ENCODE measurements at regions not wholly inside any gene's neighbourhood (a gene's known extent, or its start where the extent isn't known, plus 50 kb on each side); places are given as distances from the start of the nearest gene placed in this dataset.

GRCh38 chrX:5575407-5575806 lies 653.3 kb downstream of the NLGN4X start:
- DNase-seq = no peak
- no peak for TF ChIP-seq CTCF (IDR thresholded peaks at IDR 0.05; ENCODE audit: low read depth, low read length)
- Histone ChIP-seq H3K4me3 (ENCODE audit: low read depth, low read length) (no peak overlapping the region), H3K36me3 (no peaks in the 10 kb centered on the region), H3K4me1 (no peaks in the 10 kb centered on the region), H3K27me3 (no peaks in the 10 kb centered on the region), H3K9me3 (no peaks in the 10 kb centered on the region)

GRCh38 chrX:5568934-5569333 lies 659.7 kb downstream of the NLGN4X start:
- Histone ChIP-seq H3K4me1 (no peaks in the 10 kb centered on the region), H3K27me3 (no peaks in the 10 kb centered on the region), H3K9me3 (no peaks in the 10 kb centered on the region), H3K4me3 (ENCODE audit: low read depth, low read length) (no peak overlapping the region), H3K36me3 (no peaks in the 10 kb centered on the region)
- no peak for DNase-seq
- TF ChIP-seq CTCF (IDR thresholded peaks at IDR 0.05; ENCODE audit: low read depth, low read length) = no peak

GRCh38 chrX:5559386-5559785 lies 669.3 kb downstream of the NLGN4X start:
- Histone ChIP-seq H3K36me3 (no peaks in the 10 kb centered on the region), H3K4me3 (ENCODE audit: low read depth, low read length) (no peak overlapping the region), H3K9me3 (no peaks in the 10 kb centered on the region), H3K27me3 (no peaks in the 10 kb centered on the region), H3K4me1 (no peaks in the 10 kb centered on the region)
- TF ChIP-seq CTCF (IDR thresholded peaks at IDR 0.05; ENCODE audit: low read depth, low read length) = no peak
- DNase-seq = no peak

GRCh38 chrX:5549512-5549911 lies 679.2 kb downstream of the NLGN4X start:
- no peak for DNase-seq
- no peak overlapping the region for H3K4me3 ChIP-seq (ENCODE audit: low read depth, low read length)
- H3K4me1 ChIP-seq = no peaks in the 10 kb centered on the region
- no peaks in the 10 kb centered on the region for H3K27me3 ChIP-seq
- no peaks in the 10 kb centered on the region for H3K36me3 ChIP-seq
- no peaks in the 10 kb centered on the region for H3K9me3 ChIP-seq
- no peak for TF ChIP-seq CTCF (IDR thresholded peaks at IDR 0.05; ENCODE audit: low read depth, low read length)

GRCh38 chrX:5537098-5537497 lies 691.6 kb downstream of the NLGN4X start:
- Histone ChIP-seq H3K36me3 (no peaks in the 10 kb centered on the region), H3K4me3 (ENCODE audit: low read depth, low read length) (no peak overlapping the region), H3K4me1 (no peaks in the 10 kb centered on the region), H3K27me3 (no peaks in the 10 kb centered on the region), H3K9me3 (no peaks in the 10 kb centered on the region)
- DNase-seq = no peak
- no peak for TF ChIP-seq CTCF (IDR thresholded peaks at IDR 0.05; ENCODE audit: low read depth, low read length)

- Histone ChIP-seq H3K27me3 (no peaks in the 10 kb centered on the region), H3K4me1 (no peaks in the 10 kb centered on the region), H3K36me3 (no peaks in the 10 kb centered on the region), H3K4me3 (ENCODE audit: low read depth, low read length) (no peak overlapping the region), H3K9me3 (no peaks in the 10 kb centered on the region)
- no peak for TF ChIP-seq CTCF (IDR thresholded peaks at IDR 0.05; ENCODE audit: low read depth, low read length)
- no peak for DNase-seq
Measured at GRCh38 chrX:5536261-5536660, 692.4 kb downstream of the NLGN4X start.

All from BE2C (cell line).